Chondrocyte (in vitro differentiated cells): ENCODE measurements at regions not wholly inside any gene's neighbourhood (a gene's known extent, or its start where the extent isn't known, plus 50 kb on each side); places are given as distances from the start of the nearest gene placed in this dataset.

Experiments
- DNase-seq: peaks from one replicate; pipeline ENCODE4 v3.0.0; 2021; ENCODE audit warnings: mixed read lengths, low spot score
- H3K27ac Mint-ChIP-seq: one replicate; pipeline ENCODE4 v1.8.0; 2021; ENCODE audit warnings: mild to moderate bottlenecking, moderate library complexity, mixed read lengths; ENCODE audit not compliant: unreplicated experiment
- H3K27me3 Mint-ChIP-seq: 2 replicates; pipeline ENCODE4 v1.8.0; 2021; ENCODE audit warnings: low read depth, mixed read lengths
- H3K36me3 Mint-ChIP-seq: 2 replicates; pipeline ENCODE4 v1.8.0; 2021; ENCODE audit warnings: low read depth, mixed read lengths
- H3K4me1 Mint-ChIP-seq: 2 replicates; pipeline ENCODE4 v1.8.0; 2021; ENCODE audit warnings: low read depth, mild to moderate bottlenecking, mixed read lengths
- H3K4me3 Mint-ChIP-seq: one replicate; pipeline ENCODE4 v1.8.0; 2021; ENCODE audit warnings: mild to moderate bottlenecking, moderate library complexity, mixed read lengths; ENCODE audit not compliant: unreplicated experiment
- H3K9me3 Mint-ChIP-seq: 2 replicates; pipeline ENCODE4 v1.8.0; 2021; ENCODE audit warnings: low read depth, mixed read lengths
- CTCF ChIP-seq: fragments of 200-600 bp; sonication (generic); IDR thresholded peaks from 2 replicates; pipeline ENCODE4 v1.5.0; 2021; ENCODE audit warnings: antibody characterized with exemption, mild to moderate bottlenecking, moderate library complexity

GRCh38 chr12:82008251-82008650 lies 249.1 kb upstream of the PPFIA2 start:
- H3K36me3 Mint-ChIP-seq: no peaks in the 10 kb centered on the region
- H3K27me3 Mint-ChIP-seq: no peaks in the 10 kb centered on the region
- H3K4me1 Mint-ChIP-seq: no peaks in the 10 kb centered on the region
- peaks cover 2% of the 10 kb centered on the region for H3K9me3 Mint-ChIP-seq
- no peak overlapping the region for H3K4me3 Mint-ChIP-seq
- no peak for DNase-seq
- H3K27ac Mint-ChIP-seq: no peak overlapping the region
- no peak for TF ChIP-seq CTCF

- H3K4me1 Mint-ChIP-seq: no peaks in the 10 kb centered on the region
- H3K27ac Mint-ChIP-seq: no peak overlapping the region
- no peaks in the 10 kb centered on the region for H3K27me3 Mint-ChIP-seq
- H3K9me3 Mint-ChIP-seq: peaks cover 8% of the 10 kb centered on the region
- no peak overlapping the region for H3K4me3 Mint-ChIP-seq
- no peaks in the 10 kb centered on the region for H3K36me3 Mint-ChIP-seq
- TF ChIP-seq CTCF: no peak
- DNase-seq: no peak
These were observed 239.7 kb upstream of the PPFIA2 start for GRCh38 chr12:81998761-81999378.

GRCh38 chr12:81992461-81992860 lies 233.3 kb upstream of the PPFIA2 start:
- H3K9me3 Mint-ChIP-seq: no peaks in the 10 kb centered on the region
- no peaks in the 10 kb centered on the region for H3K27me3 Mint-ChIP-seq
- DNase-seq: no peak
- H3K36me3 Mint-ChIP-seq: no peaks in the 10 kb centered on the region
- peak; percentile 31 for TF ChIP-seq CTCF
- no peaks in the 10 kb centered on the region for H3K4me1 Mint-ChIP-seq
- no peak overlapping the region for H3K4me3 Mint-ChIP-seq
- H3K27ac Mint-ChIP-seq: no peak overlapping the region

GRCh38 chr12:81991868-81992267 lies 232.7 kb upstream of the PPFIA2 start:
- DNase-seq: no peak
- no peaks in the 10 kb centered on the region for H3K36me3 Mint-ChIP-seq
- H3K9me3 Mint-ChIP-seq: no peaks in the 10 kb centered on the region
- no peak for TF ChIP-seq CTCF
- H3K27me3 Mint-ChIP-seq: no peaks in the 10 kb centered on the region
- no peak overlapping the region for H3K4me3 Mint-ChIP-seq
- no peaks in the 10 kb centered on the region for H3K4me1 Mint-ChIP-seq
- no peak overlapping the region for H3K27ac Mint-ChIP-seq

GRCh38 chr12:81988362-81988761 lies 229.2 kb upstream of the PPFIA2 start:
- Mint-ChIP-seq H3K36me3 (no peaks in the 10 kb centered on the region), H3K27me3 (no peaks in the 10 kb centered on the region), H3K27ac (no peak overlapping the region), H3K4me3 (no peak overlapping the region), H3K9me3 (peaks cover 2% of the 10 kb centered on the region), H3K4me1 (no peaks in the 10 kb centered on the region)
- no peak for DNase-seq
- no peak for TF ChIP-seq CTCF
